Transverse colon (tissue), 4 donors: ENCODE measurements at regions not wholly inside any gene's neighbourhood (a gene's known extent, or its start where the extent isn't known, plus 50 kb on each side); places are given as distances from the start of the nearest gene placed in this dataset.

Experiments
- EP300 ChIP-seq: sonication (generic); formaldehyde crosslinking; IDR thresholded peaks from one replicate; pipeline ENCODE4 v1.6.1; 2017; ENCODE audit warnings: antibody characterized with exemption, low read depth
- POLR2AphosphoS5 ChIP-seq, 3 donors: sonication (generic); formaldehyde crosslinking; IDR thresholded peaks; one replicate each; pipeline ENCODE4 v1.6.1; 2016; ENCODE audit warnings: antibody characterized with exemption in 3 of 3
- TF ChIP-seq, protein P1 (sequence below), 5 experiments: fragments of 200-600 bp in 3 of 5; fragments of 450-650 bp in 2 of 5; sonication (generic) in 3 of 5; IDR thresholded peaks; 1 replicate in 2 of 5; 2 replicates in 3 of 5; pipeline ENCODE4 v1.5.1; 2016 to 2017; ENCODE audit warnings: antibody characterized with exemption in 5 of 5, inconsistent platforms in 3 of 5, mild to moderate bottlenecking in 2 of 5, moderate library complexity in 1 of 5

- TF ChIP-seq, protein P1, sequence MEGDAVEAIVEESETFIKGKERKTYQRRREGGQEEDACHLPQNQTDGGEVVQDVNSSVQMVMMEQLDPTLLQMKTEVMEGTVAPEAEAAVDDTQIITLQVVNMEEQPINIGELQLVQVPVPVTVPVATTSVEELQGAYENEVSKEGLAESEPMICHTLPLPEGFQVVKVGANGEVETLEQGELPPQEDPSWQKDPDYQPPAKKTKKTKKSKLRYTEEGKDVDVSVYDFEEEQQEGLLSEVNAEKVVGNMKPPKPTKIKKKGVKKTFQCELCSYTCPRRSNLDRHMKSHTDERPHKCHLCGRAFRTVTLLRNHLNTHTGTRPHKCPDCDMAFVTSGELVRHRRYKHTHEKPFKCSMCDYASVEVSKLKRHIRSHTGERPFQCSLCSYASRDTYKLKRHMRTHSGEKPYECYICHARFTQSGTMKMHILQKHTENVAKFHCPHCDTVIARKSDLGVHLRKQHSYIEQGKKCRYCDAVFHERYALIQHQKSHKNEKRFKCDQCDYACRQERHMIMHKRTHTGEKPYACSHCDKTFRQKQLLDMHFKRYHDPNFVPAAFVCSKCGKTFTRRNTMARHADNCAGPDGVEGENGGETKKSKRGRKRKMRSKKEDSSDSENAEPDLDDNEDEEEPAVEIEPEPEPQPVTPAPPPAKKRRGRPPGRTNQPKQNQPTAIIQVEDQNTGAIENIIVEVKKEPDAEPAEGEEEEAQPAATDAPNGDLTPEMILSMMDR (IDR thresholded peaks at IDR 0.05) = no peak
- TF ChIP-seq EP300 (no peak), POLR2AphosphoS5 (IDR thresholded peaks at IDR 0.05) (no peak)
Measured at GRCh38 chr4:181013162-181013561, 1230.0 kb upstream of the TENM3 start.
